Lung (tissue), 11 donors: ENCODE measurements at regions not wholly inside any gene's neighbourhood (a gene's known extent, or its start where the extent isn't known, plus 50 kb on each side); places are given as distances from the start of the nearest gene placed in this dataset.

Experiments used
- ATAC-seq: fragments of 200-7000 bp; cut with Tn5 transposase; one replicate; pipeline ENCODE4 v1.9.1; 2020; ENCODE audit warnings: moderate number of reproducible peaks; ENCODE audit not compliant: insufficient read depth, low FRiP score
- DNase-seq, 3 donors: peaks; one replicate each; pipeline ENCODE4 v3.0.0-alpha.2; 2013 to 2017
- H3K27ac ChIP-seq, 2 donors: one replicate each; pipeline ENCODE4 v1.5.1; 2013; ENCODE audit warnings: mild to moderate bottlenecking in 2 of 2, moderate library complexity in 2 of 2, control low read depth in 1 of 2, inconsistent platforms in 1 of 2, low read depth in 1 of 2, low read length in 1 of 2
- H3K27me3 ChIP-seq, 3 donors: one replicate each; pipeline ENCODE4 v1.5.1; 2013; ENCODE audit warnings: low read length in 2 of 3; ENCODE audit not compliant: control insufficient read depth in 3 of 3, insufficient read depth in 3 of 3
- H3K36me3 ChIP-seq, 4 donors: one replicate each; pipeline ENCODE4 v1.5.1; 2013; ENCODE audit warnings: low read length in 4 of 4, mild to moderate bottlenecking in 1 of 4, moderate library complexity in 1 of 4; ENCODE audit not compliant: control insufficient read depth in 4 of 4, insufficient read depth in 4 of 4
- H3K4me1 ChIP-seq, 5 donors: one replicate each; pipeline ENCODE4 v1.5.1; 2013; ENCODE audit warnings: low read length in 5 of 5, mild to moderate bottlenecking in 2 of 5, moderate library complexity in 1 of 5; ENCODE audit not compliant: control insufficient read depth in 5 of 5, insufficient read depth in 5 of 5
- H3K4me3 ChIP-seq: one replicate; pipeline ENCODE4 v1.5.1; 2013; ENCODE audit warnings: mild to moderate bottlenecking, control low read depth, moderate library complexity
- H3K9ac ChIP-seq, 2 donors: one replicate each; pipeline ENCODE4 v1.5.1; 2013; ENCODE audit warnings: low read length in 2 of 2, control low read depth in 1 of 2; ENCODE audit not compliant: insufficient read depth in 1 of 2
- H3K9me3 ChIP-seq, 4 donors: one replicate each; pipeline ENCODE4 v1.5.1; 2013; ENCODE audit warnings: low read length in 3 of 4, mild to moderate bottlenecking in 1 of 4, moderate library complexity in 1 of 4; ENCODE audit not compliant: control insufficient read depth in 4 of 4, insufficient read depth in 3 of 4
- CTCF ChIP-seq: IDR thresholded peaks from 2 replicates; pipeline ENCODE4 v1.5.1; 2012; ENCODE audit warnings: mild to moderate bottlenecking; ENCODE audit errors: control extremely low read depth, extremely low read depth
- WGBS, 2 donors: extraction: QIAGEN DNeasy Blood & Tissue Kit; methylation state at CpG; one replicate each; pipeline ENCODE4 v1.1.7; 2013; 5-methylcytosine and 5-hydroxymethylcytosine counted together
- donor health status: control.
- donor health status: control.
- donor health status: Bipolar disorder and iron deficiency.
- donor health status: healthy.
- donor health status: DM: yes; HTN: yes; CAD: no.

GRCh38 chr3:59128685-59129084 lies 78.9 kb upstream of the CFAP20DC start:
- no peaks in the 10 kb centered on the region for H3K9me3 ChIP-seq
- no peak for TF ChIP-seq CTCF
- DNase-seq (no peak), ATAC-seq (no peak)
- no peak overlapping the region for H3K4me3 ChIP-seq
- H3K27me3 ChIP-seq, result no peaks in the 10 kb centered on the region
- no peaks in the 10 kb centered on the region for H3K4me1 ChIP-seq
- no peaks in the 10 kb centered on the region for H3K36me3 ChIP-seq
- H3K27ac ChIP-seq, result no peak overlapping the region
- no peak overlapping the region for H3K9ac ChIP-seq
- WGBS, 2 donors, result 80 to 84% methylated on average over 3 of the region's 3 CpGs

GRCh38 chr3:59127071-59127470 lies 77.2 kb upstream of the CFAP20DC start:
- TF ChIP-seq CTCF, result no peak
- H3K9me3 ChIP-seq, result no peaks in the 10 kb centered on the region
- ATAC-seq (no peak), DNase-seq (no peak)
- no peak overlapping the region for H3K27ac ChIP-seq
- no peaks in the 10 kb centered on the region for H3K36me3 ChIP-seq
- H3K27me3 ChIP-seq, result no peaks in the 10 kb centered on the region
- no peak overlapping the region for H3K4me3 ChIP-seq
- no peaks in the 10 kb centered on the region for H3K4me1 ChIP-seq
- no peak overlapping the region for H3K9ac ChIP-seq

GRCh38 chr3:59126446-59126845 lies 76.6 kb upstream of the CFAP20DC start:
- H3K27me3 ChIP-seq, result no peaks in the 10 kb centered on the region
- 91 to 92% methylated on average over 5 of the region's 5 CpGs for WGBS, 2 donors
- DNase-seq (no peak), ATAC-seq (no peak)
- H3K36me3 ChIP-seq, result no peaks in the 10 kb centered on the region
- H3K4me1 ChIP-seq, result no peaks in the 10 kb centered on the region
- no peak for TF ChIP-seq CTCF
- no peak overlapping the region for H3K27ac ChIP-seq
- H3K9me3 ChIP-seq, result no peaks in the 10 kb centered on the region
- H3K4me3 ChIP-seq, result no peak overlapping the region
- no peak overlapping the region for H3K9ac ChIP-seq

GRCh38 chr3:59121346-59122144 lies 71.7 kb upstream of the CFAP20DC start:
- Histone ChIP-seq H3K4me1 (no peaks in the 10 kb centered on the region), H3K36me3 (no peaks in the 10 kb centered on the region), H3K27ac (no peak overlapping the region), H3K27me3 (no peaks in the 10 kb centered on the region), H3K4me3 (no peak overlapping the region), H3K9ac (no peak overlapping the region), H3K9me3 (no peaks in the 10 kb centered on the region)
- TF ChIP-seq CTCF, result no peak
- no peak for DNase-seq
- WGBS, 2 donors, result 95 to 96% methylated on average over 7 of the region's 7 CpGs
- ATAC-seq, result no peak
